BJ (cell line): ENCODE measurements at regions not wholly inside any gene's neighbourhood (a gene's known extent, or its start where the extent isn't known, plus 50 kb on each side); places are given as distances from the start of the nearest gene placed in this dataset.

Experiments used
- CTCF ChIA-PET: fragments of 350-600 bp; formaldehyde crosslinking; extraction: SDS; loops from one replicate; lab custom pipeline; 2021; ENCODE audit warnings: antibody characterized with exemption, inconsistent platforms; lab: Yijun Ruan, JAX
- POLR2A ChIA-PET: fragments of 300-600 bp; sonication (Branson Sonifier 250); formaldehyde crosslinking; extraction: SDS; loops from one replicate; lab custom pipeline; 2021; ENCODE audit warnings: antibody characterized with exemption; lab: Charles Lee
- DNase-seq: peaks from one replicate; pipeline ENCODE4 v3.0.0-alpha.2; 2011; ENCODE audit warnings: low read depth
- H3K27me3 ChIP-seq: 2 replicates; pipeline ENCODE4 v1.6.0; 2011; ENCODE audit warnings: low read length; ENCODE audit not compliant: control insufficient read depth, insufficient read depth
- H3K36me3 ChIP-seq: 2 replicates; pipeline ENCODE4 v1.5.1; 2011; ENCODE audit warnings: low read length; ENCODE audit not compliant: control insufficient read depth, insufficient read depth
- H3K4me3 ChIP-seq: 2 replicates; pipeline ENCODE4 v1.5.1; 2011; ENCODE audit warnings: low read depth, mild to moderate bottlenecking, control low read depth, low read length
- CTCF ChIP-seq: IDR thresholded peaks from 2 replicates; pipeline ENCODE4 v1.5.1; 2011; ENCODE audit warnings: low read depth, mild to moderate bottlenecking, control low read depth, inconsistent platforms, low read length, moderate library complexity; ENCODE audit not compliant: insufficient read depth

GRCh38 chr2:51232027-51232426 lies 200.1 kb upstream of the NRXN1 start:
- DNase-seq: no peak
- TF ChIP-seq CTCF: no peak
- Histone ChIP-seq H3K27me3 (no peaks in the 10 kb centered on the region), H3K36me3 (no peaks in the 10 kb centered on the region), H3K4me3 (no peak overlapping the region)
- POLR2A ChIA-PET: no interaction called here
- CTCF ChIA-PET: no interaction called here

GRCh38 chr2:51231071-51231470 lies 199.1 kb upstream of the NRXN1 start:
- CTCF ChIA-PET: no interaction called here
- DNase-seq: no peak
- no peak for TF ChIP-seq CTCF
- POLR2A ChIA-PET: no interaction called here
- no peaks in the 10 kb centered on the region for H3K27me3 ChIP-seq
- H3K4me3 ChIP-seq: no peak overlapping the region
- H3K36me3 ChIP-seq: no peaks in the 10 kb centered on the region

- no peak for TF ChIP-seq CTCF
- no peaks in the 10 kb centered on the region for H3K27me3 ChIP-seq
- ChIA-PET POLR2A (no interaction called here), CTCF (no interaction called here)
- H3K4me3 ChIP-seq: no peak overlapping the region
- no peak for DNase-seq
- no peaks in the 10 kb centered on the region for H3K36me3 ChIP-seq
These were observed 193.4 kb upstream of the NRXN1 start for GRCh38 chr2:51225377-51225776.

- Histone ChIP-seq H3K27me3 (no peaks in the 10 kb centered on the region), H3K4me3 (no peak overlapping the region), H3K36me3 (no peaks in the 10 kb centered on the region)
- ChIA-PET POLR2A (no interaction called here), CTCF (no interaction called here)
- DNase-seq: no peak
- TF ChIP-seq CTCF: no peak
These were observed 192.9 kb upstream of the NRXN1 start for GRCh38 chr2:51224790-51225189.

GRCh38 chr2:51222106-51222505 lies 190.2 kb upstream of the NRXN1 start:
- H3K4me3 ChIP-seq: no peak overlapping the region
- ChIA-PET POLR2A (no interaction called here), CTCF (no interaction called here)
- no peaks in the 10 kb centered on the region for H3K27me3 ChIP-seq
- TF ChIP-seq CTCF: no peak
- H3K36me3 ChIP-seq: no peaks in the 10 kb centered on the region
- DNase-seq: no peak
